ENCODE measurements at regions not wholly inside any gene's neighbourhood (a gene's known extent, or its start where the extent isn't known, plus 50 kb on each side); places are given as distances from the start of the nearest gene placed in this dataset.

- no peak for DNase-seq (ENCODE audit: low read depth)
- TF ChIP-seq CTCF (IDR thresholded peaks at IDR 0.05; ENCODE audit: insufficient read depth, low read depth, low read length): no peak
- Histone ChIP-seq H3K36me3 (ENCODE audit: control insufficient read depth, insufficient read depth, low read length) (no peaks in the 10 kb centered on the region), H3K27me3 (ENCODE audit: control insufficient read depth, insufficient read depth, low read length) (no peaks in the 10 kb centered on the region), H3K4me3 (ENCODE audit: low read depth, low read length) (no peak overlapping the region)
- POLR2A ChIA-PET: no interaction called here
- CTCF ChIA-PET: interaction anchor here (1.3 kb wide), 1 partner anchor 26 kb away, joined by 3 read pairs; no protein-coding TSS in a partner anchor
These were observed 83.3 kb downstream of the KLF5 start for GRCh38 chr13:73142071-73142470.

- Histone ChIP-seq H3K36me3 (ENCODE audit: control insufficient read depth, insufficient read depth, low read length) (no peaks in the 10 kb centered on the region), H3K4me3 (ENCODE audit: low read depth, low read length) (no peak overlapping the region), H3K27me3 (ENCODE audit: control insufficient read depth, insufficient read depth, low read length) (no peaks in the 10 kb centered on the region)
- no peak for DNase-seq (ENCODE audit: low read depth)
- ChIA-PET CTCF (interaction anchor here (0.6 to 1.3 kb wide), 2 partner anchors 27 to 47 kb away, joined by 3 to 4 read pairs; no protein-coding TSS in a partner anchor), POLR2A (interaction anchor here (0.7 kb wide), 1 partner anchor 87 kb away, joined by 3 read pairs; no protein-coding TSS in a partner anchor)
- TF ChIP-seq CTCF (IDR thresholded peaks at IDR 0.05; ENCODE audit: insufficient read depth, low read depth, low read length): no peak
These were observed 82.5 kb downstream of the KLF5 start for GRCh38 chr13:73141292-73141771.

- H3K36me3 ChIP-seq (ENCODE audit: control insufficient read depth, insufficient read depth, low read length): no peaks in the 10 kb centered on the region
- CTCF ChIA-PET: interaction anchor here (0.7 to 1.3 kb wide), 2 partner anchors 16 to 28 kb away, joined by 3 read pairs; no protein-coding TSS in a partner anchor
- no peaks in the 10 kb centered on the region for H3K27me3 ChIP-seq (ENCODE audit: control insufficient read depth, insufficient read depth, low read length)
- TF ChIP-seq CTCF (IDR thresholded peaks at IDR 0.05; ENCODE audit: insufficient read depth, low read depth, low read length): no peak
- POLR2A ChIA-PET: interaction anchor here (0.7 kb wide), 1 partner anchor 88 kb away, joined by 3 read pairs; no protein-coding TSS in a partner anchor
- H3K4me3 ChIP-seq (ENCODE audit: low read depth, low read length): no peak overlapping the region
- no peak for DNase-seq (ENCODE audit: low read depth)
These were observed 82.0 kb downstream of the KLF5 start for GRCh38 chr13:73140801-73141200.

GRCh38 chr13:73138638-73139491 lies 80.1 kb downstream of the KLF5 start:
- no peak for TF ChIP-seq CTCF (IDR thresholded peaks at IDR 0.05; ENCODE audit: insufficient read depth, low read depth, low read length)

GRCh38 chr13:73138276-73138637 lies 79.5 kb downstream of the KLF5 start:
- no peaks in the 10 kb centered on the region for H3K27me3 ChIP-seq (ENCODE audit: control insufficient read depth, insufficient read depth, low read length)
- ChIA-PET CTCF (no interaction called here), POLR2A (no interaction called here)
- no peak overlapping the region for H3K4me3 ChIP-seq (ENCODE audit: low read depth, low read length)
- H3K36me3 ChIP-seq (ENCODE audit: control insufficient read depth, insufficient read depth, low read length): no peaks in the 10 kb centered on the region
- no peak for DNase-seq (ENCODE audit: low read depth)
- TF ChIP-seq CTCF (IDR thresholded peaks at IDR 0.05; ENCODE audit: insufficient read depth, low read depth, low read length): no peak

More at GRCh38 chr13:73138638-73139491, 80.1 kb downstream of the KLF5 start:
- Histone ChIP-seq H3K4me3 (ENCODE audit: low read depth, low read length) (no peak overlapping the region), H3K27me3 (ENCODE audit: control insufficient read depth, insufficient read depth, low read length) (no peaks in the 10 kb centered on the region), H3K36me3 (ENCODE audit: control insufficient read depth, insufficient read depth, low read length) (no peaks in the 10 kb centered on the region)
- ChIA-PET CTCF (no interaction called here), POLR2A (no interaction called here)
- no peak for DNase-seq (ENCODE audit: low read depth)
